ENCODE measurements at regions not wholly inside any gene's neighbourhood (a gene's known extent, or its start where the extent isn't known, plus 50 kb on each side); places are given as distances from the start of the nearest gene placed in this dataset.
"Not testable (repeated sequence)": the region's sequence is repeated elsewhere in the genome, so short reads cannot be mapped to it uniquely, and the experiment has no call there.

DNA sequence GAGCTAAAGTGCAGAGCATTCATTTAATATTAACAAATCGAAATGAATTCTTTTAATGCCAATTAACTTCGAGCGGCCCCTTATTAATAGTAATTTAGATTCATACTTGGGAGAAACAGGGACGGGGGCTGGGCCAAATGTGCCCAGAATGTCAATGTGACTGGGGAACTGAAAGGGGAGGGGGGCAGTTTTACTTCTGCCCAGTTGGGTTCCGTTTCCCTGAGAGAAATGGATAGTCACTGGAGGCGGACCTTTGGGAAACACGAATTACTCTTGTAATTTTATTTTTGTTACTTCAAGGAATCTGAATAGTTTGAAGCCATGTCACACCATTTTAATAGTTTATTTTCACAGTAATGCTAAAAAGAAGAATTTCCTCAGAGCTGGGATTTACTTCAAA, 64.8 kb downstream of the SMUG1 start:
- H3K36me3 Mint-ChIP-seq (ENCODE audit: insufficient read depth, unreplicated experiment); H3K4me1 Mint-ChIP-seq (ENCODE audit: low read depth, unreplicated experiment); H3K9me3 Mint-ChIP-seq (ENCODE audit: unreplicated experiment): not testable (repeated sequence)

DNA sequence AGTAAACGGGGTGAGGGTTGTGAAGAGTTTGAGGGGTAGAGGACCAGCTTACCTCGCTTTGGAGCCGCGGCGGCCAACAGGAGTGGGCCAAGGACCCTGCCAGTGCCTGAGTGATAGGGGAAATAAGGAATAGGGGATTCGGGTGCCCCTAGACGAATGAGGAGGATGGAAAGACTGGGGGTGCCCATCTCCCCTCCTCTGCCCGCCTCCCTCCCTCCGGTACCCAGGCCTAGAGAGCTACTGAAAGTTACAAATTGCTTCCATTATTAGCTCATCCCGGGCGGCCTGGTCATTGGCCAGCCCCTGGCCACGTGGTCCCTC, 63.1 kb downstream of the SMUG1 start:
- not testable (repeated sequence) for H3K36me3 Mint-ChIP-seq (ENCODE audit: insufficient read depth, unreplicated experiment); H3K27me3 Mint-ChIP-seq (ENCODE audit: insufficient read depth, unreplicated experiment)

More for the DNA sequence above, 64.8 kb downstream of the SMUG1 start:
- peaks cover 15% of the 10 kb centered on the region for H3K4me1 ChIP-seq
- H3K27me3 Mint-ChIP-seq (ENCODE audit: insufficient read depth, unreplicated experiment); H3K4me3 ChIP-seq (ENCODE audit: low read depth, low read length); BruUV-seq (replicated peaks); H3K27ac Mint-ChIP-seq (ENCODE audit: unreplicated experiment); DNase-seq; CTCF ChIA-PET; H3K4me3 Mint-ChIP-seq (ENCODE audit: unreplicated experiment); H3K9me3 ChIP-seq; H3K36me3 ChIP-seq (ENCODE audit: control insufficient read depth, insufficient read depth, low read length); intact Hi-C loops (cut with micrococcal nuclease; ENCODE audit: unreplicated experiment); H3K27me3 ChIP-seq (replicated peaks; ENCODE audit: control insufficient read depth, insufficient read depth, low read length): not testable (repeated sequence)
- POLR2A ChIA-PET: interaction anchor here (0.6 kb wide), 1 partner anchor 82 kb away, joined by 3 read pairs; no protein-coding TSS in a partner anchor

DNA sequence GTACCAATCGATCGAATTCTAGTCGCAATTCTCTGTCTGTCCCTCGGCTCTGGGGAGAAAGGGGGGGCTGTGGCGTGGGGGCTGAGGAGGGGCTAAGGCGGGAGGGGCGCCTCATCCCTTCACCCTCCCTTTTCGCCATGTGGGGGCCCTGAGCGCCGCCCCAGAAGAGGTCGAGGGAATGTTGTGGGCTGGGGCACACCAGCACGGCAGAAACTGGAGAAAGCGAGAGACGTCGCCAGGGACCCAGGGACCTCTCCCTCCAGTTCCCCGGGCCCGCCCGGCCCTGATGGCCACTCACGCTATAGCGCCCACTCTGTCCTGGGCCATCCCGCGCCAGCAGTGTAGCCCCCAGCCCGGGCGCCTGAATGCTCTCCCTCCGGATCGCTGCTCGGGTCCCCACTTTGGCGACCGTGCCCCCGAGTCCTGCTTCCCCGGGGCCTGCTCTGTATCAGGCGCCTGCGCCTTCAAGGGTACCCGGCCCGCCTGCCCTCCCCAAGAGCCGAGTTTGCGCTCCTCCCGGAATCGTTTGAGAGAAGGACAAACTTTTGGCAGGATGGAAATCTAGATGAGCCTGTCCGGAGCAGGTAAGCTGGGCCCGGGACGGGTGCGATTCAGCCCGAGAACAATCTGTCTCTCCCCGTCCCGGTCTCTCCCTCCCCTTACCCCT, 62.6 kb downstream of the SMUG1 start:
- Histone ChIP-seq H3K9me3 (no peaks in the 10 kb centered on the region), H3K36me3 (ENCODE audit: control insufficient read depth, insufficient read depth, low read length) (no peaks in the 10 kb centered on the region; the same call in 1 of the 2 replicates), H3K27me3 (replicated peaks; ENCODE audit: control insufficient read depth, insufficient read depth, low read length) (no peaks in the 10 kb centered on the region), H3K4me1 (peaks cover 33% of the 10 kb centered on the region), H3K4me3 (ENCODE audit: low read depth, low read length) (no peak overlapping the region)
- ChIA-PET POLR2A (no interaction called here), CTCF (no interaction called here)
- TF ChIP-seq, protein P1, sequence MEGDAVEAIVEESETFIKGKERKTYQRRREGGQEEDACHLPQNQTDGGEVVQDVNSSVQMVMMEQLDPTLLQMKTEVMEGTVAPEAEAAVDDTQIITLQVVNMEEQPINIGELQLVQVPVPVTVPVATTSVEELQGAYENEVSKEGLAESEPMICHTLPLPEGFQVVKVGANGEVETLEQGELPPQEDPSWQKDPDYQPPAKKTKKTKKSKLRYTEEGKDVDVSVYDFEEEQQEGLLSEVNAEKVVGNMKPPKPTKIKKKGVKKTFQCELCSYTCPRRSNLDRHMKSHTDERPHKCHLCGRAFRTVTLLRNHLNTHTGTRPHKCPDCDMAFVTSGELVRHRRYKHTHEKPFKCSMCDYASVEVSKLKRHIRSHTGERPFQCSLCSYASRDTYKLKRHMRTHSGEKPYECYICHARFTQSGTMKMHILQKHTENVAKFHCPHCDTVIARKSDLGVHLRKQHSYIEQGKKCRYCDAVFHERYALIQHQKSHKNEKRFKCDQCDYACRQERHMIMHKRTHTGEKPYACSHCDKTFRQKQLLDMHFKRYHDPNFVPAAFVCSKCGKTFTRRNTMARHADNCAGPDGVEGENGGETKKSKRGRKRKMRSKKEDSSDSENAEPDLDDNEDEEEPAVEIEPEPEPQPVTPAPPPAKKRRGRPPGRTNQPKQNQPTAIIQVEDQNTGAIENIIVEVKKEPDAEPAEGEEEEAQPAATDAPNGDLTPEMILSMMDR (IDR thresholded peaks at IDR 0.05; ENCODE audit: insufficient read depth in 1 of 2, low read depth in 1 of 2, low read length in 1 of 2, severe bottlenecking in 1 of 2, unreplicated experiment in 1 of 2): no peak
- BruUV-seq (replicated peaks): no TSS peak
- DNase-seq: no peak
- Mint-ChIP-seq H3K4me3 (ENCODE audit: unreplicated experiment) (no peak overlapping the region), H3K27me3 (ENCODE audit: insufficient read depth, unreplicated experiment) (no peaks in the 10 kb centered on the region), H3K4me1 (ENCODE audit: low read depth, unreplicated experiment) (peaks cover 14% of the 10 kb centered on the region), H3K36me3 (ENCODE audit: insufficient read depth, unreplicated experiment) (no peaks in the 10 kb centered on the region), H3K9me3 (ENCODE audit: unreplicated experiment) (no peaks in the 10 kb centered on the region), H3K27ac (ENCODE audit: unreplicated experiment) (no peak overlapping the region)
- intact Hi-C loops (cut with micrococcal nuclease; ENCODE audit: unreplicated experiment): no loop called here

More for the DNA sequence above, 63.1 kb downstream of the SMUG1 start:
- H3K9me3 ChIP-seq; intact Hi-C loops (cut with micrococcal nuclease; ENCODE audit: unreplicated experiment); H3K9me3 Mint-ChIP-seq (ENCODE audit: unreplicated experiment); DNase-seq; H3K36me3 ChIP-seq (ENCODE audit: control insufficient read depth, insufficient read depth, low read length); H3K27ac Mint-ChIP-seq (ENCODE audit: unreplicated experiment); POLR2A ChIA-PET; H3K4me3 ChIP-seq (ENCODE audit: low read depth, low read length); CTCF ChIA-PET; H3K27me3 ChIP-seq (replicated peaks; ENCODE audit: control insufficient read depth, insufficient read depth, low read length); BruUV-seq (replicated peaks); H3K4me3 Mint-ChIP-seq (ENCODE audit: unreplicated experiment): not testable (repeated sequence)
- H3K4me1 ChIP-seq: peaks cover 32% of the 10 kb centered on the region
- H3K4me1 Mint-ChIP-seq (ENCODE audit: low read depth, unreplicated experiment): peaks cover 14% of the 10 kb centered on the region

DNA sequence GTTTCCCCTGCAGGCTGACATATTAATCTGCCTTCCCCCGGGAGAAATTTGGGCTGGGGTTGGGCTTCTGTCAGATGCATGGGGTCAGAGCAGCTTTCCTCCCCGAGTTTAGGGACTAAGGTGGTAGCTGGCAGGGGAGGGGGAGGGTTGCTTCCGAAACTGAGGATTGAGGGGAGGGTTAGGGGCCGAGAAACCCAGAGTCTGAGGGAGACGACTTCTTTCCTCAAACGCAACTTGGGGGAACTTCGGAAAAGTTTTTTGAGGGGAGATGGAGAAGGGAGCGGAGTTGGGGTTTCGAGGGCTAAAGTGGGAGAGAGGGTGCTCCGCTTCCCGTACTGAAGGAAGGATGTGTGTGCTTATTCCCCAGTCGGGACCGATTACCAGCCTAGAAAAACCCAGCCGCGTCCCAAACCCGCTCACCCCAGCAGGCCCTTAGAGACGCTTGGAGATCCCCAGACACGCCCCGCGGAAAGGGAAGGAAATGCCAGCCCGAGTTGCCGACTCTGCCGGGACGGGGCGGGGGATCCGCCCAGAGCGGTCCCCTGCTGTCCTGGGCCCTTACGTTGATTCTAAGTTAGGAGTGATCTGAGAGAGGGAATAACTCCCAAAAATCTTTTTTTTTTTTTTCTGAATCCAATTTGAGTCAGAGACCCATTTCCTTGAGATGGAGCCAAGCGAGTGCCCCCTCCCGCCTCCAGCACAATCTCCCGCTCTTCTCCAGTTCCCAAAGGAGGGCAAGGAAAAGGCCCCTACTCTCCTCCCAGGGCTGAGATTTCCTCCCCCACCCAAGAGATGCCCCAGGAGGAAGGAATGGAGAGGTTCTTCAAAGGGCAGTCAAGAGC, 61.9 kb downstream of the SMUG1 start:
- H3K27me3 Mint-ChIP-seq (ENCODE audit: insufficient read depth, unreplicated experiment): no peaks in the 10 kb centered on the region

More for the DNA sequence above, 61.9 kb downstream of the SMUG1 start:
- H3K36me3 ChIP-seq (ENCODE audit: control insufficient read depth, insufficient read depth, low read length): no peaks in the 10 kb centered on the region; the same call in 1 of the 2 replicates
- no peak for DNase-seq
- H3K27ac Mint-ChIP-seq (ENCODE audit: unreplicated experiment): peak overlapping the region; percentile 32
- H3K27me3 ChIP-seq (replicated peaks; ENCODE audit: control insufficient read depth, insufficient read depth, low read length): no peaks in the 10 kb centered on the region
- TF ChIP-seq, protein P1 (IDR thresholded peaks at IDR 0.05; ENCODE audit: insufficient read depth in 1 of 2, low read depth in 1 of 2, low read length in 1 of 2, severe bottlenecking in 1 of 2, unreplicated experiment in 1 of 2): no peak
- H3K4me1 ChIP-seq: peaks cover 38% of the 10 kb centered on the region
- no peak overlapping the region for H3K4me3 ChIP-seq (ENCODE audit: low read depth, low read length)
- no peaks in the 10 kb centered on the region for H3K9me3 ChIP-seq
- CTCF ChIA-PET: no interaction called here
- H3K9me3 Mint-ChIP-seq (ENCODE audit: unreplicated experiment): no peaks in the 10 kb centered on the region
- H3K4me3 Mint-ChIP-seq (ENCODE audit: unreplicated experiment): no peak overlapping the region
- H3K4me1 Mint-ChIP-seq (ENCODE audit: low read depth, unreplicated experiment): peaks cover 14% of the 10 kb centered on the region
- intact Hi-C loops (cut with micrococcal nuclease; ENCODE audit: unreplicated experiment): no loop called here
- no TSS peak for BruUV-seq (replicated peaks)
- POLR2A ChIA-PET: no interaction called here
- H3K36me3 Mint-ChIP-seq (ENCODE audit: insufficient read depth, unreplicated experiment): no peaks in the 10 kb centered on the region

Data from Caco-2 (cell line).